ENCODE measurements at regions not wholly inside any gene's neighbourhood (a gene's known extent, or its start where the extent isn't known, plus 50 kb on each side); places are given as distances from the start of the nearest gene placed in this dataset.

GRCh38 chr2:42998721-42999120 is 206.3 kb upstream of the HAAO start:
- TF ChIP-seq CTCF (IDR thresholded peaks at IDR 0.05) (no peak), POLR2AphosphoS5 (IDR thresholded peaks at IDR 0.05; ENCODE audit: low read depth, low read length) (no peak)

Measured in Panc1 (cell line).